GM12891 (cell line): ENCODE measurements at regions not wholly inside any gene's neighbourhood (a gene's known extent, or its start where the extent isn't known, plus 50 kb on each side); places are given as distances from the start of the nearest gene placed in this dataset.

Experiments
- DNase-seq: peaks from one replicate; pipeline ENCODE4 v3.0.0; 2011; ENCODE audit warnings: low spot score; ENCODE audit not compliant: insufficient read length
- FAIRE-seq: peaks from 2 replicates; lab custom pipeline; 2011; peaks lifted over from hg19 to GRCh38; lab: Jason Lieb, UNC
- PAX5 ChIP-seq: IDR thresholded peaks from 2 replicates; pipeline ENCODE4 v1.6.1; 2011; ENCODE audit warnings: low read length, moderate library complexity, mild to moderate bottlenecking; ENCODE audit not compliant: insufficient read depth, severe bottlenecking
- POLR2A ChIP-seq: IDR thresholded peaks from 2 replicates; pipeline ENCODE4 v1.6.1; 2011; ENCODE audit warnings: low read depth, low read length, control low read depth
- POLR2AphosphoS5 ChIP-seq: IDR thresholded peaks from 2 replicates; pipeline ENCODE4 v1.6.1; 2011; ENCODE audit warnings: low read depth, low read length, control low read depth
- POU2F2 ChIP-seq: IDR thresholded peaks from 2 replicates; pipeline ENCODE4 v1.6.1; 2011; ENCODE audit warnings: low read depth, mild to moderate bottlenecking, control low read depth, low read length, moderate library complexity
- SPI1 ChIP-seq: IDR thresholded peaks from 2 replicates; pipeline ENCODE4 v1.6.1; 2011; ENCODE audit warnings: low read depth, low read length, control low read depth
- TAF1 ChIP-seq: IDR thresholded peaks from 2 replicates; pipeline ENCODE4 v1.6.1; 2011; ENCODE audit warnings: low read depth, low read length, control low read depth

- DNase-seq: no peak
- no peak for TF ChIP-seq POLR2AphosphoS5
- no peak for TF ChIP-seq PAX5
- no peak for TF ChIP-seq SPI1
- TF ChIP-seq POU2F2: no peak
- no peak for TF ChIP-seq POLR2A
- no peak for TF ChIP-seq TAF1
- no peak for FAIRE-seq
Measured at GRCh38 chr10:125281091-125281490, 120.7 kb upstream of the CTBP2 start.

- no peak for FAIRE-seq
- TF ChIP-seq POLR2A: no peak
- no peak for DNase-seq
Measured at GRCh38 chr10:125276133-125276532, 115.8 kb upstream of the CTBP2 start.

GRCh38 chr10:125274961-125275360 lies 114.6 kb upstream of the CTBP2 start:
- TF ChIP-seq PAX5 (no peak), SPI1 (no peak), POLR2A (no peak), POLR2AphosphoS5 (no peak), POU2F2 (no peak), TAF1 (no peak)
- no peak for FAIRE-seq
- DNase-seq: no peak

- FAIRE-seq: no peak
Measured at GRCh38 chr10:125273023-125273422, 112.7 kb upstream of the CTBP2 start.

GRCh38 chr10:125269716-125270115 lies 109.4 kb upstream of the CTBP2 start:
- FAIRE-seq: no peak
- TF ChIP-seq PAX5 (no peak), TAF1 (no peak), SPI1 (no peak), POLR2AphosphoS5 (no peak), POU2F2 (no peak), POLR2A (no peak)

More at GRCh38 chr10:125273023-125273422, 112.7 kb upstream of the CTBP2 start:
- TF ChIP-seq POLR2AphosphoS5: no peak
- TF ChIP-seq POU2F2: no peak
- TF ChIP-seq PAX5: no peak
- no peak for TF ChIP-seq TAF1
- TF ChIP-seq SPI1: no peak
- TF ChIP-seq POLR2A: no peak
- DNase-seq: no peak

GRCh38 chr10:125266966-125267365 lies 106.6 kb upstream of the CTBP2 start:
- FAIRE-seq (no peak), DNase-seq (no peak)
- TF ChIP-seq SPI1 (no peak), TAF1 (no peak), POU2F2 (no peak), PAX5 (no peak), POLR2A (no peak), POLR2AphosphoS5 (no peak)

More at GRCh38 chr10:125269716-125270115, 109.4 kb upstream of the CTBP2 start:
- DNase-seq: no peak

GRCh38 chr10:125266541-125266940 lies 106.2 kb upstream of the CTBP2 start:
- FAIRE-seq (no peak), DNase-seq (no peak)
- TF ChIP-seq SPI1: no peak
- TF ChIP-seq POU2F2: no peak
- TF ChIP-seq TAF1: no peak
- no peak for TF ChIP-seq POLR2A
- TF ChIP-seq PAX5: no peak
- no peak for TF ChIP-seq POLR2AphosphoS5

- FAIRE-seq: no peak
- no peak for TF ChIP-seq TAF1
- TF ChIP-seq POLR2AphosphoS5: no peak
- no peak for TF ChIP-seq SPI1
- no peak for TF ChIP-seq PAX5
- no peak for TF ChIP-seq POLR2A
- no peak for TF ChIP-seq POU2F2
- no peak for DNase-seq
Measured at GRCh38 chr10:125265579-125265955, 105.2 kb upstream of the CTBP2 start.

- DNase-seq: no peak
- TF ChIP-seq POLR2A: no peak
- no peak for FAIRE-seq
Measured at GRCh38 chr10:125264757-125265578, 104.6 kb upstream of the CTBP2 start.

GRCh38 chr10:125264091-125264490 lies 103.7 kb upstream of the CTBP2 start:
- TF ChIP-seq SPI1 (no peak), PAX5 (no peak), POLR2AphosphoS5 (no peak), POU2F2 (no peak), POLR2A (no peak), TAF1 (no peak)
- FAIRE-seq (no peak), DNase-seq (no peak)

- TF ChIP-seq POU2F2: no peak
- no peak for TF ChIP-seq PAX5
- no peak for TF ChIP-seq TAF1
- TF ChIP-seq SPI1: no peak
- no peak for TF ChIP-seq POLR2AphosphoS5
- no peak for TF ChIP-seq POLR2A
- FAIRE-seq: no peak
- DNase-seq: no peak
Measured at GRCh38 chr10:125263551-125263950, 103.2 kb upstream of the CTBP2 start.
